HFFc6 (cell line): ENCODE measurements at regions not wholly inside any gene's neighbourhood (a gene's known extent, or its start where the extent isn't known, plus 50 kb on each side); places are given as distances from the start of the nearest gene placed in this dataset.

ENCODE experiments used
- DNase-seq: peaks from one replicate; pipeline ENCODE4 v3.0.0-alpha.2; 2018
- H3K27ac Mint-ChIP-seq: 2 replicates; pipeline ENCODE4 v1.8.0; 2020; ENCODE audit warnings: mild to moderate bottlenecking, mixed read lengths
- H3K27me3 Mint-ChIP-seq: 2 replicates; pipeline ENCODE4 v1.8.0; 2021; ENCODE audit warnings: mild to moderate bottlenecking, moderate library complexity, mixed read lengths; ENCODE audit not compliant: insufficient read depth
- H3K36me3 Mint-ChIP-seq: 2 replicates; pipeline ENCODE4 v1.8.0; 2021; ENCODE audit warnings: low read depth, mixed read lengths
- H3K4me1 Mint-ChIP-seq: 2 replicates; pipeline ENCODE4 v1.8.0; 2020; ENCODE audit warnings: low read depth, mixed read lengths
- H3K4me3 Mint-ChIP-seq: 2 replicates; pipeline ENCODE4 v1.8.0; 2020; ENCODE audit warnings: mild to moderate bottlenecking, moderate library complexity, mixed read lengths
- H3K9me3 Mint-ChIP-seq: 2 replicates; pipeline ENCODE4 v1.8.0; 2020; ENCODE audit warnings: mild to moderate bottlenecking, mixed read lengths
- CTCF ChIP-seq: fragments of 200-600 bp; sonication (generic); IDR thresholded peaks from 2 replicates; pipeline ENCODE4 v1.5.0; 2021; ENCODE audit warnings: antibody characterized with exemption, mild to moderate bottlenecking

GRCh38 chr7:20007510-20007909 lies 209.7 kb downstream of the MACC1 start:
- Mint-ChIP-seq H3K27ac (no peak overlapping the region), H3K9me3 (peaks cover 15% of the 10 kb centered on the region), H3K4me1 (no peaks in the 10 kb centered on the region), H3K27me3 (peaks cover 3% of the 10 kb centered on the region; the same call in 1 of the 2 replicates), H3K4me3 (no peak overlapping the region), H3K36me3 (no peaks in the 10 kb centered on the region)
- TF ChIP-seq CTCF = no peak
- no peak for DNase-seq

GRCh38 chr7:20005081-20005480 lies 212.1 kb downstream of the MACC1 start:
- Mint-ChIP-seq H3K4me1 (no peaks in the 10 kb centered on the region), H3K27ac (no peak overlapping the region), H3K36me3 (no peaks in the 10 kb centered on the region), H3K9me3 (peaks cover 17% of the 10 kb centered on the region), H3K4me3 (no peak overlapping the region), H3K27me3 (peaks cover 3% of the 10 kb centered on the region; the same call in 1 of the 2 replicates)
- DNase-seq = no peak
- no peak for TF ChIP-seq CTCF

- Mint-ChIP-seq H3K9me3 (peaks cover 17% of the 10 kb centered on the region; the same call in 1 of the 2 replicates), H3K4me1 (no peaks in the 10 kb centered on the region), H3K27me3 (peaks cover 3% of the 10 kb centered on the region; the same call in 1 of the 2 replicates), H3K36me3 (no peaks in the 10 kb centered on the region), H3K27ac (no peak overlapping the region), H3K4me3 (no peak overlapping the region)
- no peak for TF ChIP-seq CTCF
- no peak for DNase-seq
Observed at GRCh38 chr7:19999681-20000080, 217.5 kb downstream of the MACC1 start.

GRCh38 chr7:19991936-19992335 lies 218.5 kb upstream of the TMEM196 start:
- H3K4me1 Mint-ChIP-seq = no peaks in the 10 kb centered on the region
- H3K9me3 Mint-ChIP-seq = peaks cover 27% of the 10 kb centered on the region
- no peak overlapping the region for H3K4me3 Mint-ChIP-seq
- H3K36me3 Mint-ChIP-seq = no peaks in the 10 kb centered on the region; the same call in 1 of the 2 replicates
- no peak for DNase-seq
- no peak overlapping the region for H3K27ac Mint-ChIP-seq
- no peaks in the 10 kb centered on the region for H3K27me3 Mint-ChIP-seq
- TF ChIP-seq CTCF = no peak

- Mint-ChIP-seq H3K4me3 (no peak overlapping the region), H3K27ac (no peak overlapping the region), H3K36me3 (no peaks in the 10 kb centered on the region; the same call in 1 of the 2 replicates), H3K27me3 (no peaks in the 10 kb centered on the region), H3K9me3 (peaks cover 35% of the 10 kb centered on the region), H3K4me1 (no peaks in the 10 kb centered on the region)
- TF ChIP-seq CTCF = no peak
- DNase-seq = no peak
Observed at GRCh38 chr7:19989906-19990305, 216.5 kb upstream of the TMEM196 start.

GRCh38 chr7:19988860-19989259 lies 215.4 kb upstream of the TMEM196 start:
- Mint-ChIP-seq H3K27ac (no peak overlapping the region), H3K27me3 (no peaks in the 10 kb centered on the region), H3K4me3 (no peak overlapping the region), H3K4me1 (no peaks in the 10 kb centered on the region), H3K36me3 (no peaks in the 10 kb centered on the region; the same call in 1 of the 2 replicates), H3K9me3 (peaks cover 35% of the 10 kb centered on the region)
- DNase-seq = no peak
- TF ChIP-seq CTCF = no peak
